GM19467 (cell line): ENCODE measurements at regions not wholly inside any gene's neighbourhood (a gene's known extent, or its start where the extent isn't known, plus 50 kb on each side); places are given as distances from the start of the nearest gene placed in this dataset.
"Not testable (repeated sequence)": the region's sequence is repeated elsewhere in the genome, so short reads cannot be mapped to it uniquely, and the experiment has no call there.

Source experiments
- ATAC-seq: cut with Tn5 transposase; IDR thresholded peaks from one replicate; pipeline ENCODE4 v1.9.1; 2021; ENCODE audit warnings: mild to moderate bottlenecking, moderate library complexity; ENCODE audit not compliant: unreplicated experiment

- no peak for ATAC-seq
Observed at GRCh38 chr5:117588611-117589010, 1014.0 kb upstream of the SEMA6A start.

DNA sequence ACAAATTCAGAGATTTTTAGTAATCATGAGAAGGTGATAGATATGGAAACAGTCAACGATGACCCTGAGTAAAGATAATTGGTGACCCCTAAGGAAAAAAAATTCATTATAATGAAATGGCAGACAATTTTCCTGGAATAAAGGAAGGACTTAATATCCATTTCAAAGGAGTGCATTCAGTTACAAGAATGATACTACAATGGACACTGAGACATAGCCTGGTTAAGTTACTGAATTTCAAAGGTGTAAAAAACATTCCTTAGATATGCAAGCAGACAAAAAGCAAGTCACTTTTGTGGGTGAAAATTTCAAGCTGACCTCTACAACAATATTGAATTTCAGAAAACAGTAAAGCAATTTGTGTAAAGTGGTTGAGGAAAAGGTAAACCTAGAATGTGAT, 1012.5 kb upstream of the SEMA6A start:
- no peak for ATAC-seq

DNA sequence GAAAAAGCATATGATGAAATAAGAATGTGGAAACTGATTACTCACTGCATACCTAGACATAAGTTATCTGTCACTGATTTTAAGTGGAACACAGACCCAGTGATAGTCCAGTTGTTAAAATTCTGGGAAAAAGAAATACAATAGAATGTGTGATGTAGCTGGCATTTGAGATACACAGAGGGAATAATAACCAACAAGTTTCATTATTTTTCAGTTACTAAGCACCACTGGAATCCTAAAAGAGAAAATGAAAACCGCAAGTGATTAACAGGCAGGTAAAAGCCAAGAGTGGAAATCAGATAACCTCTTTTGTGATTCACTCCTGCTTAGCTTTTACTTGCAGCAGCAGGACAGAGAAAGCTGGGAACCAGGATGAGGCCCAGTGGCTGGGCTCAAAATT, 994.0 kb upstream of the SEMA6A start:
- ATAC-seq: no peak

GRCh38 chr5:117568126-117568525, 993.5 kb upstream of the SEMA6A start:
- no peak for ATAC-seq

DNA sequence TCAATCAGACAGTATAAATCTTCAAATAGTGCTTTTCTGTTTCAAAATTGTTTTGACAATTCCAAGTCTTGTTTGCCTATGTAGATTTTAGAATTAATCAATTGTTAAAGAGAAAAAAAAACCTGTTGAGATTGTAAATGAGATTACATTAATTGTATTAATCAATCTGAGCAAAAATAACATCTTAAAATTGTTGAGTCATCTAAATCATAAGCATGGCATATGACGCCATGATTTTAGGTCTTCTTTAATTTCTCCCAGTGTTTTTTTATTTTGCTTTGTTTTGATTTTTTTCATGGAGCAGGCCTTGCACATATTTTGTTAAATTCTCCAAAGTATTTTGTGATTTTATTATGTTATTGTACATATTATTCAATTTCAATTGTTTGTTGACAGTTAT, 988.0 kb upstream of the SEMA6A start:
- ATAC-seq: no peak

DNA sequence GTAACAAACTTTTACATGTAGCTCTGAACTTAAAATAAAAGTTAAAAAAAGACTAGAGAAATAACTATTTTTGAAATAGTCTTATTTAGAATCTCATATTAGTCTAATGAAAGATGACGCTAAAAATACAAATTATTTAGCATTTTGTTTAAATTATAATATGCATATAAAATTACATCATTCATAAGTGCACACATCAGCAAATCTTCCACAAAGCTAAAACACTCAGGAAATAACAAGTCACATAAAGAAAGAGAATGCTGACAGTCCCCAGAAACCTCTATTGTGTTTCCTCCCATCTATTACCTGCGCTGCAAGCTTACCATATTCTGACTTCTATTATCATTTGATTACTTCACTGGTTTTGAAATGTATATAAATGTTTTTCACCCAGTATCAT, 986.9 kb upstream of the SEMA6A start:
- no peak for ATAC-seq

DNA sequence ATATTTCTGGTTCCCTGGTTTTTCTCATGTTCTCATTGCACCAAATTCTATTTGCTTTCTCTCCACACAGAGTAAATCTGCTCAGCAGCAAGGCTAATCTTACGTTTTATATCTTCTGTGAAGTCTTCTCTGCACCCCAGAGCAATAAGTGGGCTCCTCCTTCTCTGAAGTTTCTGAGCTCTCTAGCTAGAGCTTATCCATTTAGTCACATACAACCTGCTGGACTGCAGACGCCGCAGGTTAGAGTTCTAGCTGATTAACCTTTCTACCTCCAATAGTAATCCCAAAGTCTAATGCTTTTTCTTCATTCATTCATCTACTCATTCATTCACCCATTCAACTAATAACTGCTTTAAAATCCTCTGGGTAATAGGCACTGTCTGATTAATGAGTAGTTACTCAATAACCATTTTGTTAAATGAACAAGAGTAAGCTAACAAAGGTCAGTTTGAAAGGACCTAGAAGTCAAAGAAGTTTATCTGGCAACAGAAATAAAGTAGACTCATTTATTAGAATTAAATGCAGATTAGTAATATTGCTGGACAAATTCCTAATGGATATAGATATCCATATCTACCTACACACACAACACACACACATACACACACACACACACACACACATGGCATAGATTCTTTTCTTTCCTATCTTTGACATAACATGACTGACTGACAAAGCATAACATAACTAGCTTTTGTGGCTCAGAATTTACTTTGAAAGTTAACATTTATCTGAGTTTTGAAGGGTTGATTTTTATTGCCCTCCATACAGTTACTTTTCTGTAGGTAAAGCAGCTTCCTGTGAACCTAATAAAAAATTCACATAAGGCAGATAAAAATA, 984.6 kb upstream of the SEMA6A start:
- ATAC-seq: no peak

DNA sequence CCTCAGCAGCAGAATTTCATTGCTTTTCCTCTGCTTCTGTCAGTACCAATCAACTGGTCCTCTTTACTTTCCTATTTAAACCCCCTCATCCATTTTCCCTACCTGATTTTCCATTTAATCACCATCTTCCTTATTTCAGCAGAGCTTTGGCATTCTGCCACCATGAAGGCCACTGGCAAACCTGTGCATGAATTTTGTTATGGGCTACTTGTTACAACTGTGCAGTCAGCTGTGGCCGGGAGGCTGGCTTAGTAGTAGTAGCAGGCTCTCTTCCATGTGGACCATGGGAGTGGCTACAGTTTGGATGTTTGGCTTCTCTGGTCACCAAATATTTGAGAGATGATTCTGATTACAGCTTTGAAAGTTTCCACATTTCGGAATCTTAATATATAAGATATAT, 976.6 kb upstream of the SEMA6A start:
- no peak for ATAC-seq

DNA sequence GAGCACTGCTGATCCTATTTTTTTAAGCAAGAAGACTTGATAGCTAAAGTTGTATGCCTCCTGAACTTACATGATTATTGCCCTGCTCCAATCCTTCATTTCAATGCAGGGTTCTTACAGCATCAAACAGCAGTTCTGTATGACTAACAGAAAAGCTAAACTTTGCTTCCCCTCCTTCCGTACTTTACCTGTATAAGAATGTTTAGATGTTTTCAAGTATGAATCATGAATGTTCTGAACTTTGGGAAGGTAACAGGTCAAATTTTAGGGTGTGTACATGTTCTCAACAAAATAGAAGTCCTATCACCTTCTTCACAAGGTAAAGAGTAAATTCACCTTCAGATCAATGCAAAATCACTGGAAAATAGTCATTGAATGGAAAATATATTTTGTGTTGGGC, 972.6 kb upstream of the SEMA6A start:
- ATAC-seq: no peak

- ATAC-seq: no peak
Observed at GRCh38 chr5:117539692-117540091, 965.1 kb upstream of the SEMA6A start.

DNA sequence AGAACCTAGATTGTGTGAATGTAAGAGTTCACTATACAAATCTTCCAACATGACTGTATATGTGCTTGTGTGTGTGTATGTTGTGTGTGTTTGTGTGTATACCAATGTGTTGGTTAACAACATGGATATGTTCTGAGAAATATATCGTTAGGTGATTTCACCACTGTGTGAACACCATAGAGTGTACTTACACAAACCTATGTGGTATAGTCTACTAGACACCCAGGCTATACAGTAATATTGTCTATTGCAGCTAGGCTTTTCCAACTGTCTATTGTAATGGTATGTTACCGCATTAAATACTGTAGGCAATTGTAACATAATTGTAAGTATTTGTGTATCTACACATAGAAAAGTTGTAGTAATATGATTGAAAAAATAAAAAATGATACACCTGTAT, 959.2 kb upstream of the SEMA6A start:
- no peak for ATAC-seq

GRCh38 chr5:117533051-117533670, 958.5 kb upstream of the SEMA6A start:
- ATAC-seq: not testable (repeated sequence)

- no peak for ATAC-seq
Observed at GRCh38 chr5:117519957-117520500, 945.4 kb upstream of the SEMA6A start.

DNA sequence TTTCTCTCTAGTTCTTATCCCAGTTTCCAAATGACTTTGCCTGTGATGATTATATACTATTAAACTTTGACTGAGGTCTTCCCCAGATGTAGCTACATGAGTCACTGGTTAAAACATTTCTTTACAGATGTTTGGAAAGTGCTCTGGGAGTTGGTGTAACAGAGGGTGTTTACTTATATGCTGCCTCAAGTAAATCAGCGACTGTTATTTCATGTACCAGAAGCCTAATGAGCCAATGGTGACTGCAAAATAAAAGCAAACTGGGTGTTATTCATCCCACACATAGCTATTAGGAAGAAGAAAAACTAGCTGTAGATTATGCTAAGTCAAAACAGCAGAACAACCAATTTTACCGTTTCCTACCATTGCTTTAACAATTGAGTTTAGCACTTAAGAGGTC, 929.7 kb upstream of the SEMA6A start:
- no peak for ATAC-seq

- no peak for ATAC-seq
Observed at GRCh38 chr5:117497601-117498000, 923.0 kb upstream of the SEMA6A start.

GRCh38 chr5:117496801-117497200, 922.2 kb upstream of the SEMA6A start:
- no peak for ATAC-seq

DNA sequence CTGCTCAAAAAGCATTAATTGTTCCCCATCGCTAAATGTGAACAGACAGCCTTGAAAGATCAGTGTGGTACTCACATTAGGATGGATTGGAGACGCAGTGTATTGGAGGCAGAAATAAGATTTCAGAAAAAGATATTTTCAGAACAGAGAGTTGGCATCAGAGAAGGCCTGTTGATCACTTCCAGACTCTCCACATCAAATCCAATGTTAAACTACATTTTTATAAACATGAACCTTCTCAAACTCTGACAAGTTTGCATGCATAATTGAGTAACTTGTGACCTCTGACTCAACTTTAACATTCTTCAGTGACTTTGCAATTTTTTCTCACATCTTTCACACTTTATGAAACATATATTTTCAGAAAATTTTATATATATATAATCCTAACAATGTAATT, 919.6 kb upstream of the SEMA6A start:
- no peak for ATAC-seq

DNA sequence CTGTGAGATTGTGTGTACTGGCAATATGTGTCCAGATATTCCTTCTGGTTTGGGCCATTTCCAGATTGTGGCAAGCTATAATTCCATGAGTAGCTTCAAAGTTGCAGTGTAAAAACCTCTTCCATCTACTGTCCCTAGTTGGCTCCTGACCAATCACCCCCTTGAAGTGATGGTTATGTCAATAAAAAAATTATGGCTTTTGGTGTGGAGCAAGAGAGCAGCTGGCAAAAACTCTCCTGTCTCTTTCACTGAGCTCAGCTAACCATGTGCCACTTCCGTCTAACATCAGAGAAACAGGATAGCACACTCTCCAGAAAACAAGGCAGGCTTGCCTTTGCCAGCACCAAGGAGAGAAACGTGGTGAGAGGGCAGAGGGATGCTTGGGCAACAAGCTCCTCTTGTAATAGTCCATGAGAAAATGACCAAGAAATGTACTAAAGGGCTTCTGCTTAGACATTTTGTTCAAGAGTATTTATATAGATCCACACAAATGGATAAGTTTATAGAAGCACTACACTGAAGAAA, 914.4 kb upstream of the SEMA6A start:
- no peak for ATAC-seq

- no peak for ATAC-seq
Observed at GRCh38 chr5:117487556-117487955, 912.9 kb upstream of the SEMA6A start.

DNA sequence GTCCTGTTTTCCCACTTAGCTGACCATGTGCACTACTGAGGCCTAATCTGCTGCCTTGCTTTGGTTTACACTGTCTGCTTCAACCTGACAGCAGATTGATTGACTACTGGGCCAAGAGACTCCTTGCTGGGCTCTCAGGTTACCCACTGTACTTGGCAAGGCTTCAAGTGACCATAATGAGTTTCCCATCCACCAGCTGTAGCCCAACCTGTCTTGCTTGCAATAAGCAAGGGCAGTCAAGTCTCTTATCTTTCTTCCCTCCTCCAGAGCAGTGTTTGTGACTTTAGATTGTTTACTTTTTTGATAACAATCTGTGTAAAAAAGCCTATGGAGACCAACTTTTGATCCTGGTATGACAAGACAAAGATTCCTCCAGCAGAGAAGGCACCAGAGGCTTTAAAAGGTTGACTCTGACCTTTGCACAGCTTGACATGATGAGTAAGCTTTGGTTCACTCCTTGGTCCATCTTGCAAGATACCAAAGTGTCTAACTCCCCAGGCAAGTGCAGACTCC, 912.3 kb upstream of the SEMA6A start:
- no peak for ATAC-seq

DNA sequence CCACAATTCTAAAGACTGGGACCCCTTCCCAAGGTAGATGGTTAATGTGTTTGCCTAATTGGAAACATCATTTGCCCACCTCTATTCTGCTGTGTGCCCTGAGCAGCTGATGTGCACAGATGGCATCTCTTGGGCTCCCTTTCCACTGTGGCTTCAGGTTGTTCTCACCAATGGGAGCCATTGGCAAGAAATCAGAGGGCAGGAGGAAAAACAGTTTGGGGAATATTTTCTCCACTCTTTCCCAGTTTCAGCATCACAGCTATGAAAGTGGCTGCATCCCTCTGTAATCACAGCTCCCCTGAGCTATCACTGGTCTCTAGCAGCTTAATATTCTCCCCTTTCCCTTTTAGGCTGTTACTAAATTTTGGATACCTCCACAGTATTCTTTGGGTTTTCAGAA, 911.6 kb upstream of the SEMA6A start:
- no peak for ATAC-seq

GRCh38 chr5:117475919-117476318, 901.3 kb upstream of the SEMA6A start:
- no peak for ATAC-seq
